ENCODE measurements at regions not wholly inside any gene's neighbourhood (a gene's known extent, or its start where the extent isn't known, plus 50 kb on each side); places are given as distances from the start of the nearest gene placed in this dataset.

DNA sequence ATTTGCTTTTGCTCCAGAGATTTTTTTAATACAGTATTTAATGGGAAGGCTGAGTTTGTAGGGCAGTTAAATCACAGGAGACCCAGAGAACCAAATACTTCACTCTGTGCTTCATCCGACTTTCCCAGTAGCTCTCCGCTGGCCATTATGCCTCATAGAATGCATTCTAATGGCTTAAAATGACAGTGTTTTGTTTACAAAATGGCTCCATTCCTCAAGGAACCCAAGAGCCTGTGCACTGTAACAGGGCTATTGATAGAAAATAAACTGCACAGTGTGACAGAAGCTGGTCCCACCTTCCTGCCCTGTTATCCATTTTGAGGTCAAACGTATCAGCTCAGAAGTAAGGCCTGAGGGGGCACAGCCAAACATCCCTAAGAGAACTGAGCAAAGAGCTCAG lies 136.5 kb downstream of the RAP2A start:
- Mint-ChIP-seq H3K27ac (no peak overlapping the region), H3K36me3 (ENCODE audit: low read depth) (no peaks in the 10 kb centered on the region), H3K4me1 (no peaks in the 10 kb centered on the region), H3K9me3 (no peaks in the 10 kb centered on the region), H3K4me3 (no peak overlapping the region), H3K27me3 (no peaks in the 10 kb centered on the region)
- ATAC-seq (ENCODE audit: low read depth) (no peak), DNase-seq (no peak)
- intact Hi-C loops (cut with micrococcal nuclease) = no loop called here
- TF ChIP-seq, protein P1, sequence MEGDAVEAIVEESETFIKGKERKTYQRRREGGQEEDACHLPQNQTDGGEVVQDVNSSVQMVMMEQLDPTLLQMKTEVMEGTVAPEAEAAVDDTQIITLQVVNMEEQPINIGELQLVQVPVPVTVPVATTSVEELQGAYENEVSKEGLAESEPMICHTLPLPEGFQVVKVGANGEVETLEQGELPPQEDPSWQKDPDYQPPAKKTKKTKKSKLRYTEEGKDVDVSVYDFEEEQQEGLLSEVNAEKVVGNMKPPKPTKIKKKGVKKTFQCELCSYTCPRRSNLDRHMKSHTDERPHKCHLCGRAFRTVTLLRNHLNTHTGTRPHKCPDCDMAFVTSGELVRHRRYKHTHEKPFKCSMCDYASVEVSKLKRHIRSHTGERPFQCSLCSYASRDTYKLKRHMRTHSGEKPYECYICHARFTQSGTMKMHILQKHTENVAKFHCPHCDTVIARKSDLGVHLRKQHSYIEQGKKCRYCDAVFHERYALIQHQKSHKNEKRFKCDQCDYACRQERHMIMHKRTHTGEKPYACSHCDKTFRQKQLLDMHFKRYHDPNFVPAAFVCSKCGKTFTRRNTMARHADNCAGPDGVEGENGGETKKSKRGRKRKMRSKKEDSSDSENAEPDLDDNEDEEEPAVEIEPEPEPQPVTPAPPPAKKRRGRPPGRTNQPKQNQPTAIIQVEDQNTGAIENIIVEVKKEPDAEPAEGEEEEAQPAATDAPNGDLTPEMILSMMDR (IDR thresholded peaks at IDR 0.05) = no peak
- ChIA-PET POLR2A (interaction anchor here (1.1 kb wide), 1 partner anchor 138 kb away, joined by 3 read pairs; no protein-coding TSS in a partner anchor), CTCF (no interaction called here)

DNA sequence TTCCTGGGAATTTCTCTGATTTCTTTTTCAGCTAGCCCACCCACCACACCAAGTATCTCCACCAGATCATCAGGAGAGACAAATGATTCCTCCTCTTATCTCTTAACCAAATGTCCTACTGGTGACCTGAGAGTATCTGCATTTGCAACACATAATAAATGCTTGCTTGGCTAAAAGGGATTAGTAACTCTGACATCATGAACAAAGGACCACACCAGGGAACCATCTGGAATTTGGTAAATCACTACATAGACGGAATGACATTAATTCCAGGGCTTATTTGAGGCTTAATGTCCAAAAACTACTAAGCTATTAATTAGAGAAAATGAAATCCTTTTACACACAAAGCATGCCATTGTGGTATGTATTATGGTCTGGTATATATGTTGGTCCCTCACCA lies 139.0 kb downstream of the RAP2A start:
- H3K36me3 Mint-ChIP-seq (ENCODE audit: low read depth) = no peaks in the 10 kb centered on the region
- no peak for ATAC-seq (ENCODE audit: low read depth)
- H3K4me3 Mint-ChIP-seq = no peak overlapping the region
- no peak overlapping the region for H3K27ac Mint-ChIP-seq
- TF ChIP-seq, protein P1 (IDR thresholded peaks at IDR 0.05) = no peak
- no peaks in the 10 kb centered on the region for H3K27me3 Mint-ChIP-seq
- ChIA-PET CTCF (no interaction called here), POLR2A (no interaction called here)
- intact Hi-C loops (cut with micrococcal nuclease) = no loop called here
- no peaks in the 10 kb centered on the region for H3K4me1 Mint-ChIP-seq
- DNase-seq = no peak
- no peaks in the 10 kb centered on the region for H3K9me3 Mint-ChIP-seq

DNA sequence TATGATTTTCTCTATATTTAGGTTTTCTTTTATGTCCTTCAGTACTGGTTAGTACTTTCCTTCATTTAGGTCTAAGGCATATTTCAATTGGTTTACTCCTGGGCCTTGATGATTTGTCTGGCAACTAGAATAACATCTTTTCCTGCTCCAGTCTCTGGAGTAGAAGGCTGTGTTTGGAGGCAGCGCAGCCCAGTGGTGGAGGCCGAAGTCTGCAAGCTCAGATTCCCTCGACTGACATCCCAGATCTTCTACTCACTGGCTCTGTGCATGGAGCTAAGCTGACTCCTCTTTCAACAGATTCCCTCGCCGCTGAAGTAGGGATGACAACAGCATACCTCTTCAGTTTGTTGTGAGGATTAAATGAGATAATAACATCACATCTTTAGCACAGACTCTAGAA lies 141.0 kb downstream of the RAP2A start:
- CTCF ChIA-PET = interaction anchor here (0.7 to 1.3 kb wide), 4 partner anchors 142 to 1867 kb away, joined by 3 to 6 read pairs (median 4); no protein-coding TSS in a partner anchor
- ATAC-seq (ENCODE audit: low read depth) (no peak), DNase-seq (no peak)
- no peak overlapping the region for H3K4me3 Mint-ChIP-seq
- H3K27me3 Mint-ChIP-seq = no peaks in the 10 kb centered on the region
- no peaks in the 10 kb centered on the region for H3K36me3 Mint-ChIP-seq (ENCODE audit: low read depth)
- no peak overlapping the region for H3K27ac Mint-ChIP-seq
- TF ChIP-seq, protein P1 (IDR thresholded peaks at IDR 0.05) = no peak
- H3K4me1 Mint-ChIP-seq = no peaks in the 10 kb centered on the region
- H3K9me3 Mint-ChIP-seq = no peaks in the 10 kb centered on the region
- intact Hi-C loops (cut with micrococcal nuclease) = loop anchor here (1.0 to 5.0 kb wide), 3 partner anchors 143 to 465 kb away; partner anchors contain the start of gene RAP2A
- POLR2A ChIA-PET = no interaction called here

DNA sequence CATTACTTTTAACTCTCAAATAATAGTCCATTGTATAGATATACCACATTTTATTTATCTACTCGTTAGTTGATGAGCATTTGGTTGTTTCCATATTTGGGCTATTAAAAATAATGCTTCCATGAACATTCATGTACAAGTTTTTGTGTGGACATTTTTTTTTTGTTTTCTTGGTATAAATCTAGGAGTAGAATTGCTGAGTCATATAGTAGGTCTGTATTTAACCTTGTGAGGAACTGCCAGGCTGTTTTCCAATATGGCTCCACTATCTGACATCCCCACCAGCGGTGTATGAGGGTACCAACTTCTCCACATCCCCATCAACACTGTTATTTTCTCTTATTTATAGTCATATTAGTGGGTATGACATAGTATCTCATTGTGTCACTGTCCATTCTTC lies 143.1 kb downstream of the RAP2A start:
- no peaks in the 10 kb centered on the region for H3K4me1 Mint-ChIP-seq
- DNase-seq = no peak
- ATAC-seq (ENCODE audit: low read depth) = no peak
- H3K4me3 Mint-ChIP-seq = no peak overlapping the region
- no peaks in the 10 kb centered on the region for H3K9me3 Mint-ChIP-seq
- ChIA-PET CTCF (no interaction called here), POLR2A (no interaction called here)
- H3K27ac Mint-ChIP-seq = no peak overlapping the region
- no peaks in the 10 kb centered on the region for H3K36me3 Mint-ChIP-seq (ENCODE audit: low read depth)
- no peaks in the 10 kb centered on the region for H3K27me3 Mint-ChIP-seq
- intact Hi-C loops (cut with micrococcal nuclease) = loop anchor here (5.0 kb wide), 1 partner anchor 145 kb away; the partner anchor contains the start of gene RAP2A
- TF ChIP-seq, protein P1 (IDR thresholded peaks at IDR 0.05) = no peak

DNA sequence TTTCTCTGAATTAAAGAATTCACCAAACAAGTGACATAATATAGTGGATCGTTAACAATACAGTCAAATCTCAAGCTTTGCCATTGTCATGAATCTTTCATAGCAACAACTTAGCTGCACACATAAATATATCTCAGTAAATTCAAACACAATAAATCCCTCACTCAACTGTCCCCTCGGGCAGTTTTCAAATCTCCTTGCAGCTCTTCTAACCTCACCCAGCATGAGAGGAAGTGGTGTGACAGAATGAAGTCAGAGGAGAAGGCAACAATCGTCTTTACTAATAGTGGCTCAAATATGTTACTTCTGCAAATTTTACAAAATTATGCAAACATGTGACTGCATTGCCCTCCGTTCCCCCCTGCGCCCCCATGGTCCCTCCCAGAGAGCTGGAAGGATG lies 148.2 kb downstream of the RAP2A start:
- intact Hi-C loops (cut with micrococcal nuclease) = no loop called here
- Mint-ChIP-seq H3K9me3 (no peaks in the 10 kb centered on the region), H3K4me3 (no peak overlapping the region), H3K4me1 (no peaks in the 10 kb centered on the region), H3K27ac (no peak overlapping the region), H3K36me3 (ENCODE audit: low read depth) (no peaks in the 10 kb centered on the region), H3K27me3 (peaks cover 5% of the 10 kb centered on the region)
- ChIA-PET CTCF (no interaction called here), POLR2A (no interaction called here)
- ATAC-seq (ENCODE audit: low read depth) = no peak
- TF ChIP-seq, protein P1 (IDR thresholded peaks at IDR 0.05) = no peak
- DNase-seq = no peak

All from activated B cell treated with CpG ODN at 0.5 μM for 24 hours (primary cell).